ENCODE measurements at regions not wholly inside any gene's neighbourhood (a gene's known extent, or its start where the extent isn't known, plus 50 kb on each side); places are given as distances from the start of the nearest gene placed in this dataset.

- TF ChIP-seq EZH2 (IDR thresholded peaks at IDR 0.05): no peak
- no peak for TF ChIP-seq POLR2AphosphoS5 (IDR thresholded peaks at IDR 0.05; ENCODE audit: borderline replicate concordance, low read depth, low read length)
- no peak for TF ChIP-seq FOXP2 (optimal IDR thresholded peaks at IDR 0.05; ENCODE audit: control extremely low read depth, extremely low read length, insufficient read depth)
Measured at GRCh38 chr3:137264071-137264820, 306.5 kb downstream of the IL20RB start.
